Urothelium cell line (cell line): ENCODE measurements at regions not wholly inside any gene's neighbourhood (a gene's known extent, or its start where the extent isn't known, plus 50 kb on each side); places are given as distances from the start of the nearest gene placed in this dataset.

Experiments
- DNase-seq: peaks from one replicate; pipeline ENCODE4 v3.0.0; 2011; ENCODE audit warnings: low spot score, mixed read lengths
- FAIRE-seq: peaks from 2 replicates; lab custom pipeline; 2011; peaks lifted over from hg19 to GRCh38; lab: Jason Lieb, UNC

DNA sequence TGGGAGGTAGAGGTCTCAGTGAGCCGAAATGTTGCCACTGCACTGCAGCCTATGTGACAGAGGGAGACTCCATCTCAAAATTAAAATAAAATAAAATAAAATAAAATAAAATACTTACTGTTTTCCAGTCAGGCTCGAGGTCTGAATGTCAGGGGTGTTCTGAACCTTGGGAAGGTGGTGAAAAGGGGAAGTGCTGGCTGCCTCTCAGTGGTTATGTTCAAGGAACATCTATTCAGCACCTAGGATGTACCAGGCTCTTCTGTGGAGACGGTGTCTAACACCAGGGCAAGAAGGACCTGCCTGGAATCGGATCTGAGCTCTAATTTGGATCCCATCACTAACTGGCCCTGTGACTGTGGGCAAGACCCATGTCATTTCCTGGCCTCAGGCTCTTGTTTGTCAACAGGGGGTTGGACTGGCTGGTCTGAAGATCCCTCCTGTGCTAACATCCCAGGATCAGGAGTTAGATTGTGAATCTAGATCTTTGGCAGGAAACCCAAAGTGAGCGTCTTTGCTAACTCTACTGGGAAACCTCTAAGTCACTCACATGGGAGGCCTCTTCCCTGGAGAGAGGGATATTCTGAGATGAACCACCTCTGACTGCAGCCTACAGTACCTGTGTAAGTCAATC is 63.4 kb upstream of the SIRPG start:
- no peak for FAIRE-seq
- DNase-seq: no peak

DNA sequence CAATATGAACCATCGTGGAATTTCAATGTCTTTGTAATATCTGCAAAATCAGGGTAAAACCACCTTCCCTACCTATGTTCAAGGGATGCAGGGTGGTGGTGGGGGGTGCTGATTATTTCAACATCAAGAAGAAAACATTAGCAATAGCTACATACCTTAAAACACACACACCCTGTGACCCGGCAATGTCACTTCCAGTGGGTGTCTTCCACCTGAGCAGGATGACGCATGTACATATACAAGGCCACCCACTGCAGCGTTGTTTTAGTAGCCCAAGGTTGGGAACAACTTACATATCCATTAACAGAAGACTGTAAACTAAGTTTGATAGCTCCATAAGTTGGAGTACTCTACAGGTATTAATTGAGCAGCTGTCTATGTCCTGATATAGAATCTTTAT is 62.6 kb upstream of the SIRPG start:
- FAIRE-seq: no peak
- DNase-seq: no peak

DNA sequence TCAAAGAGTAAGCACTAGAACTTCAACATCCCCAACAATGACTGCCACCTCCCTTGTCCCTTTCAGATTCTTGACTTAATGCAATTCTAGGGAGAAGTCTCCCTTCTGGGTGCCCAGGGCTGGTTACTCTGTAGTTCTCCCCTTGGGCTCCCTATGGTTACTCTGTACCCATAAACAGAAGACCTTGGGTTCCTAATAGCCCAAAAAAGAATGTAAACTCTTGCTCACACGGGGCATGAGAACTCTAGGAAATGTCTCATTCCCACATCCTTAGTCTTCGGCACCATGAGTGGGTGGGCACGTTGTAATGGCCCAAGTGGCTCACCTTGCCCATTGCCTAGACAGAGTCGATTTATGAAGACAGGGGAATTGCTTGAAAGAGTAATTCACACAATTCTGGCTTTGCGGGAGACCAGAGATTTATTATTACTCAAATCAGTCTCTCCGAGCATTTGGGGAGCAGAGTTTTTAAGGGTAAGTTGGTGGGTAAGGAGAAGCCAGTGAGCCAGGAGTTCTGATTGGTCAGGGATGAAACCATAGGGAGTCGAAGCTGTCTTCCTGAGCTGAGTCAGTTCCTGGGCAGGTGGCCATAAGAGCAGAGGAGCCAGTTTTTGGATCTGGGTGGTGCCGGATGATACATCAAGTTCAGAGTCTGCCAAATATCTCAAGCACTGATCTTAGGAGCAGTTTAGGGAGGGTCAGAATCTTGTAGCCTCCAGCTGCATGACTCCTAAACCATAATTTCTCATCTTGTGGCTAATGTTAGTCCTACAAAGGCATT is 61.2 kb upstream of the SIRPG start:
- DNase-seq: no peak
- FAIRE-seq: no peak

DNA sequence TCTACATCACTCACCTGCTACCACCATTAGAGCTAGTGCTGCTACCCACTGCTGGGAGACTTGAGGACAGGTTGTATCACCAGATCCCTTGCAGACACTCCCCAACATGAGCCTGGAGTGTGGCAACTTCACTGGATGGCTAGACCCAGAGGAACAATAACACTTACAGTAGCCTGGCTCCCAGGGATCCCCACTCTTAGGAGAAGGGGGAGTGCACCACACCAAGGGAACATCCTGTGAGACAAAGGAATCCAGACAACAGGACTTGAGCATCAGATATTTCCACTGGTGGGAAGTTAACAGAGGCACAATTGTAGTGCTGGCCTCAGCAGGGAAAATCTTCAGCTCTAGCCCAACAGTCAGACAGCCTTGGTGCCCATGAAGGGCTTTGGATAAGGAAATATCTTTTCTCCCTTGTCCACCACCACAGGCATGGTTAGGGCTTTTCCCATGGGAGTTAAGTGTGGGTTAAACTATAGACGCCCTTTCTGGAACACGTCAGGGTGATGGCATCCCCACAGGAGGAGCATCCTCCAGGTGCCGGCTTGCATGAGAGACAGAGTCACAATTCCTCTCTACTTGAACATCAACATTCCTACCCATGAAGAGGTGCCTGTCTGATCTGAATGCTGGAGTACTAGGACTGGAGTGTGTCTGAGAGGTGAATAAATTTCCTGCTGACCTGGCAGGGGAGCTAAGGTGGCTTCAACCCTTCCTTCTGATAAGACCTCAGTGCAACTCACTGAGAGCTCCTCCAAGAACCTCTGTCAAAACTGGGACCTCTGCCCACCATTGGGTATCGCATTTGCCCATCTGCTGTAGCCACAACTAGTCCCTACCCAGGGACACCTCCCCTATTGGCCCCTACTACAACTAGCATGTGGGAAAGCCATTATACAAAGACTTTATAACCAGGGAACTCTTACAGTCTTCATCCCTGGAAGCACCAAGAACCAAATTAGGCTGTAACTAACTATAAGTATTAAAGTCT is 55.4 kb upstream of the SIRPG start:
- FAIRE-seq (no peak), DNase-seq (no peak)

DNA sequence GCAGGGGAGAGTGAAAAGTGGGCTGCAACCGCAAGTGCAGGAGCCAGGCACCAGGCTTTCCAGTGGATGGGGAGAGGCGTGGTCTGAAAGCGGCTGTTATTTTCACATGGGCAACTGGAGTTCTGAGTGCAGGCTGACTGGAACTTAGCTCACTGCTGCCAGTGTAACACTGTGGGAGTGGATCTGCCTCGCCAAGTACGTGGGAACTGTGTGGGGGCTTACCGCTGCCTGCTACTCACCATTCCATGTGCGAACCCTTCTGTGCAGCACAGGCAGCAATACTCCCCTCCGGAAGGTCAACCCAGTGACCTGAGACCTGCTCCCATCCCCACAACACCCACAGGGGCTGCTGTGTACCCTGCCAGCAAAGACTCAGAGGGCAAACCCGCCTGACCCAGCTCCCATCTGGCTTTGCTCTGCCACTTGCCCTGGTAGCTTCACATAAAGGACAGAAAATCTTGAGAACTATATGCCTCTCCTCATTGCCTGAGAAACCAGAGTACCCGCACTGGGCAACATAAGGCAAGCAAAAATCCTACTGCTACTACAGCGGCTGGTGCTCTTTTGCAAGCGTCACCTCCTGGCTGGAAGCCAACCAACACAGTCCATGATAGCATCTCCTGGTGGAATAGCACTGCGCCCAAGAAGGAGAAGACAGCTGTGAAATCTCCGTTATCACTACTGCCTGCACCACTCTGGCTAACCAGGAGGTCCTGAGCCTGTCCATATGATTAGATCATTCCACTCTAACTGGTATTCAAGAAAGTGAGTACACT is 54.4 kb upstream of the SIRPG start:
- no peak for DNase-seq
- no peak for FAIRE-seq

DNA sequence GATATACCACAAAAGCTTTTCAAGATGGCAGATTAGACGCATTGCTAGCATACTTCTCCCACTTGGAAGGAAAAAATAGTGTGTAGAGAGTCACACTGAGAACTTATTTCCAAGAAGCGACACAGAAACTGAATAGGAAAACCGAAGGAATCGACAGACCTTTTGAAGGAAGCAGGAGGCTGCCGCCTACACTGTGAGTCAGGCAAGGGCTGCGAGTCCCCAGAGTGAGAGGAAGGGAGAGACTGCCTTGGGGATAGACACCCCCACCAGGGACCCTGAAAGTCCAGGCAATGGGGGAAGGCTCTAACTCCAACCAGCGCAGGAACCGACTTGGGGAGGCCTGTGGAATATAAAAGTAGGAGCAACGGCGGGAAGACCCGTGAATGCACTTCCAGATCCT is 53.7 kb upstream of the SIRPG start:
- no peak for FAIRE-seq
- DNase-seq: no peak

DNA sequence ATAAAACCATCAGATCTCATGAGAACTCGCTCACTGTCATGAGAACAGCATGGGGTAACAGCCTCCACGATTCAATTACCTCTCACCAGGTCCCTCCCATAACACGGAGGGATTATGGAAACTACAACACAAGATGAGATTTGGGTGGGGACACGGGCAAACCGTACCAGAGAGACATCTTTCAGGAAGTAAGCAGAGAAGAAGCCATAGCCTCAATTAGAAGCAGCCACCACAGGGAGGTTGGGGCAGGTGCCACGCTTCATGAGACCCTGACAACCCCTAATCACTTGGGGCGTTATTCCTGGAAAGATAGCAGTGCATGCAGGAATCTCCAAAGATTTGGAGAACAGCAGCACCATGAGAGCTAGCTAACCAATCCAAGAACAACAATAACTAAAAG is 52.9 kb upstream of the SIRPG start:
- FAIRE-seq (no peak), DNase-seq (no peak)

DNA sequence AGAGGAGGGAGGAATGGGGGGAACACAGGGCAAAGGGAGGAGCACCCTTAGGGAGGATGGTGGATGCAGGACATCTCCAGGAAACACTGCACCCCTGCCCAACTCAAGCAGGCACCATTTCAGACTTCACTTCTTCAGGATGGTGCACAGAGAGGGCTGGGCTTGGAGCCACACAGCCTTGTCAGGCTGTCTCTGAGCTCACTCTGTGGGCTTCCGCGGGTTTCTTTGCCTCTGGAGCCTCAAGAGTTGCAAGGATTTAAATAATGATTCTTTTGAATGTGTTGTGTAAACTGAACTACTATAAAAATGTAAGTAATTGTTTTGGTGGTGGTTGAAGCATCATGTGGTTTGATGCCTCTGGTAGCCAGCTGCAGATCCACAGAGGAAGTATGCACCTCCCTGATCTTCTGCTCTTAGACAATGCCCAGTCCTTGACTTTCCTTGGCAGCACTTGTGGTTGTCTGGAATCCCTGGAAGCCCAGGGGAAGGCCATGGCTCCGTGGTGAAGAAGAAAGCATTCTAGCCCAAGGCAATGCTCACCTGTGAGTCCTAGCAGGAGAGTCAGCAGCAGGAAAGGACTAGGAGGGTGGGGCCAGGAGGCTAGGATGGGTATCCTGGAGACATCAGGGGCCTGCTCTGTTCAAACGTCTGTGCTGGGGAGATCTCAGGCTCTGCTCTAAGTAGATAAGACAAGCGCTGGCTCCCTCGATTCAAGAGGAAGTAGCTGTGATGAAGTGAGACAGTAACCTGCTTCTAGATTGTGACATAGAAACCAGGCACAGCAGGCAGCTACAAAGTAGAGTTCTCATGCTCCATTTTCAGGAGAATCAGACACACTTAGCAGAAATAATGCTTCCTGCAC is 50.2 kb upstream of the SIRPG start:
- FAIRE-seq (no peak), DNase-seq (no peak)
